ENCODE measurements at regions not wholly inside any gene's neighbourhood (a gene's known extent, or its start where the extent isn't known, plus 50 kb on each side); places are given as distances from the start of the nearest gene placed in this dataset.
A peak's percentile ranks its signal among the peaks of the same experiment; 100 is the strongest.

GRCh38 chr2:42964439-42965083 lies 172.2 kb upstream of the HAAO start:
- DNase-seq (ENCODE audit: low spot score), result no peak

GRCh38 chr2:42963452-42964068 lies 171.2 kb upstream of the HAAO start:
- Histone ChIP-seq H3K14ac (ENCODE audit: low read length) (no peak overlapping the region), H2BK15ac (ENCODE audit: low read length) (peak overlapping the region; percentile 6), H2BK5ac (ENCODE audit: low read length) (no peak overlapping the region), H3K36me3 (replicated peaks in 1 of 2; ENCODE audit: control insufficient read depth in 2 of 2, insufficient read depth in 2 of 2, low read length in 2 of 2) (no peaks in the 10 kb centered on the region), H3K27ac (replicated peaks; ENCODE audit: low read length) (no peak overlapping the region), H2AK5ac (ENCODE audit: low read depth, low read length) (peak overlapping the region; percentile 50), H3K9ac (ENCODE audit: low read depth, low read length, poor library complexity) (no peak overlapping the region), H3K4ac (ENCODE audit: low read length) (no peak overlapping the region), H4K8ac (ENCODE audit: low read depth, low read length) (no peak overlapping the region), H3K79me1 (ENCODE audit: low read depth, low read length) (no peaks in the 10 kb centered on the region), H3K4me3 (ENCODE audit: low read length in 2 of 2) (no peak overlapping the region), H3K9me3 (replicated peaks in 1 of 2; ENCODE audit: control insufficient read depth in 2 of 2, insufficient read depth in 1 of 2, low read depth in 1 of 2, low read length in 2 of 2) (peaks cover 0 to 1% of the 10 kb centered on the region in 2 donors), H3K18ac (ENCODE audit: low read length) (peak overlapping the region; percentile 20), H3K4me2 (ENCODE audit: insufficient read depth, low read length, poor library complexity, severe bottlenecking) (no peak overlapping the region), H2AFZ (ENCODE audit: low read length) (no peak overlapping the region), H3K23ac (ENCODE audit: low read depth, low read length, poor library complexity) (no peak overlapping the region), H4K91ac (ENCODE audit: low read depth, low read length, poor library complexity) (no peak overlapping the region), H2BK12ac (ENCODE audit: low read length) (no peak overlapping the region), H3K27me3 (ENCODE audit: control insufficient read depth in 3 of 3, insufficient read depth in 3 of 3, low read depth in 1 of 3, low read length in 3 of 3) (peaks cover 0 to 8% (median 0%) of the 10 kb centered on the region in 3 experiments), H2BK120ac (ENCODE audit: low read depth, low read length) (no peak overlapping the region), H3K4me1 (ENCODE audit: control insufficient read depth in 2 of 2, insufficient read depth in 1 of 2, low read depth in 1 of 2, low read length in 2 of 2) (peaks cover 20 to 23% of the 10 kb centered on the region in 2 donors)
- WGBS, 2 donors (ENCODE audit: extremely low coverage in 2 of 2, insufficient read length in 2 of 2, insufficient replicate concordance in 1 of 2), result no CpG with 5 or more reads among the region's 9 CpGs
- no peak for DNase-seq (ENCODE audit: low spot score)

More at GRCh38 chr2:42964439-42965083, 172.2 kb upstream of the HAAO start:
- Histone ChIP-seq H2BK12ac (ENCODE audit: low read length) (no peak overlapping the region), H3K4me3 (ENCODE audit: low read length in 2 of 2) (no peak overlapping the region), H3K14ac (ENCODE audit: low read length) (no peak overlapping the region), H3K18ac (ENCODE audit: low read length) (peak overlapping the region; percentile 53), H3K27me3 (ENCODE audit: control insufficient read depth in 3 of 3, insufficient read depth in 3 of 3, low read depth in 1 of 3, low read length in 3 of 3) (peaks cover 0 to 8% (median 0%) of the 10 kb centered on the region in 3 experiments), H2BK5ac (ENCODE audit: low read length) (peak overlapping the region; percentile 45), H2AK5ac (ENCODE audit: low read depth, low read length) (peak overlapping the region; percentile 35), H3K4ac (ENCODE audit: low read length) (no peak overlapping the region), H2BK120ac (ENCODE audit: low read depth, low read length) (no peak overlapping the region), H2BK15ac (ENCODE audit: low read length) (no peak overlapping the region), H3K9me3 (replicated peaks in 1 of 2; ENCODE audit: control insufficient read depth in 2 of 2, insufficient read depth in 1 of 2, low read depth in 1 of 2, low read length in 2 of 2) (peaks cover 0 to 1% of the 10 kb centered on the region in 2 donors), H4K8ac (ENCODE audit: low read depth, low read length) (no peak overlapping the region), H3K4me1 (ENCODE audit: control insufficient read depth in 2 of 2, insufficient read depth in 1 of 2, low read depth in 1 of 2, low read length in 2 of 2) (peaks cover 20% of the 10 kb centered on the region in 2 donors), H3K27ac (replicated peaks; ENCODE audit: low read length) (no peak overlapping the region), H3K9ac (ENCODE audit: low read depth, low read length, poor library complexity) (no peak overlapping the region), H3K4me2 (ENCODE audit: insufficient read depth, low read length, poor library complexity, severe bottlenecking) (no peak overlapping the region), H2AFZ (ENCODE audit: low read length) (no peak overlapping the region), H4K91ac (ENCODE audit: low read depth, low read length, poor library complexity) (no peak overlapping the region), H3K79me1 (ENCODE audit: low read depth, low read length) (no peaks in the 10 kb centered on the region), H3K23ac (ENCODE audit: low read depth, low read length, poor library complexity) (no peak overlapping the region), H3K36me3 (replicated peaks in 1 of 2; ENCODE audit: control insufficient read depth in 2 of 2, insufficient read depth in 2 of 2, low read length in 2 of 2) (no peaks in the 10 kb centered on the region)
- no CpG with 5 or more reads among the region's 6 CpGs for WGBS, 2 donors (ENCODE audit: extremely low coverage in 2 of 2, insufficient read length in 2 of 2, insufficient replicate concordance in 1 of 2)

- H3K23ac ChIP-seq (ENCODE audit: low read depth, low read length, poor library complexity), result no peak overlapping the region
- no peak overlapping the region for H3K4me3 ChIP-seq (ENCODE audit: low read length in 2 of 2)
- H3K9me3 ChIP-seq (replicated peaks in 1 of 2; ENCODE audit: control insufficient read depth in 2 of 2, insufficient read depth in 1 of 2, low read depth in 1 of 2, low read length in 2 of 2), result peaks cover 0 to 1% of the 10 kb centered on the region in 2 donors
- peak overlapping the region; percentile 24 for H2BK12ac ChIP-seq (ENCODE audit: low read length)
- no peak overlapping the region for H3K27ac ChIP-seq (replicated peaks; ENCODE audit: low read length)
- H3K18ac ChIP-seq (ENCODE audit: low read length), result peak overlapping the region; percentile 82
- peak overlapping the region; percentile 81 for H2AFZ ChIP-seq (ENCODE audit: low read length)
- WGBS, 2 donors (ENCODE audit: extremely low coverage in 2 of 2, insufficient read length in 2 of 2, insufficient replicate concordance in 1 of 2), result no CpG with 5 or more reads among the region's 12 CpGs
- no peak overlapping the region for H2BK120ac ChIP-seq (ENCODE audit: low read depth, low read length)
- no peak overlapping the region for H3K4me2 ChIP-seq (ENCODE audit: insufficient read depth, low read length, poor library complexity, severe bottlenecking)
- H3K36me3 ChIP-seq (replicated peaks in 1 of 2; ENCODE audit: control insufficient read depth in 2 of 2, insufficient read depth in 2 of 2, low read length in 2 of 2), result no peaks in the 10 kb centered on the region
- H3K4me1 ChIP-seq (ENCODE audit: control insufficient read depth in 2 of 2, insufficient read depth in 1 of 2, low read depth in 1 of 2, low read length in 2 of 2), result peaks cover 18 to 23% of the 10 kb centered on the region in 2 donors
- no peak overlapping the region for H4K8ac ChIP-seq (ENCODE audit: low read depth, low read length)
- no peak for DNase-seq (ENCODE audit: low spot score)
- no peaks in the 10 kb centered on the region for H3K27me3 ChIP-seq (ENCODE audit: control insufficient read depth in 3 of 3, insufficient read depth in 3 of 3, low read depth in 1 of 3, low read length in 3 of 3)
- no peaks in the 10 kb centered on the region for H3K79me1 ChIP-seq (ENCODE audit: low read depth, low read length)
- H4K91ac ChIP-seq (ENCODE audit: low read depth, low read length, poor library complexity), result no peak overlapping the region
- no peak overlapping the region for H2BK5ac ChIP-seq (ENCODE audit: low read length)
- H2AK5ac ChIP-seq (ENCODE audit: low read depth, low read length), result peak overlapping the region; percentile 50
- H3K4ac ChIP-seq (ENCODE audit: low read length), result no peak overlapping the region
- no peak overlapping the region for H3K14ac ChIP-seq (ENCODE audit: low read length)
- H3K9ac ChIP-seq (ENCODE audit: low read depth, low read length, poor library complexity), result no peak overlapping the region
- peak overlapping the region; percentile 40 for H2BK15ac ChIP-seq (ENCODE audit: low read length)
Observed at GRCh38 chr2:42962508-42962953, 170.1 kb upstream of the HAAO start.

- Histone ChIP-seq H2BK15ac (ENCODE audit: low read length) (peak overlapping the region; percentile 40), H2BK5ac (ENCODE audit: low read length) (no peak overlapping the region), H2AFZ (ENCODE audit: low read length) (peak overlapping the region; percentile 85), H3K4me3 (ENCODE audit: low read length in 2 of 2) (no peak overlapping the region), H2AK5ac (ENCODE audit: low read depth, low read length) (no peak overlapping the region), H3K23ac (ENCODE audit: low read depth, low read length, poor library complexity) (no peak overlapping the region), H3K4me1 (ENCODE audit: control insufficient read depth in 2 of 2, insufficient read depth in 1 of 2, low read depth in 1 of 2, low read length in 2 of 2) (peaks cover 18 to 26% of the 10 kb centered on the region in 2 donors), H3K14ac (ENCODE audit: low read length) (no peak overlapping the region), H3K9ac (ENCODE audit: low read depth, low read length, poor library complexity) (no peak overlapping the region), H2BK120ac (ENCODE audit: low read depth, low read length) (no peak overlapping the region), H3K4ac (ENCODE audit: low read length) (no peak overlapping the region), H3K36me3 (replicated peaks in 1 of 2; ENCODE audit: control insufficient read depth in 2 of 2, insufficient read depth in 2 of 2, low read length in 2 of 2) (no peaks in the 10 kb centered on the region), H4K8ac (ENCODE audit: low read depth, low read length) (no peak overlapping the region), H3K18ac (ENCODE audit: low read length) (peak overlapping the region; percentile 32), H4K91ac (ENCODE audit: low read depth, low read length, poor library complexity) (no peak overlapping the region), H3K9me3 (replicated peaks in 1 of 2; ENCODE audit: control insufficient read depth in 2 of 2, insufficient read depth in 1 of 2, low read depth in 1 of 2, low read length in 2 of 2) (peaks cover 0 to 1% of the 10 kb centered on the region in 2 donors), H3K27me3 (ENCODE audit: control insufficient read depth in 3 of 3, insufficient read depth in 3 of 3, low read depth in 1 of 3, low read length in 3 of 3) (no peaks in the 10 kb centered on the region), H3K79me1 (ENCODE audit: low read depth, low read length) (no peaks in the 10 kb centered on the region), H2BK12ac (ENCODE audit: low read length) (peak overlapping the region; percentile 24), H3K4me2 (ENCODE audit: insufficient read depth, low read length, poor library complexity, severe bottlenecking) (no peak overlapping the region), H3K27ac (replicated peaks; ENCODE audit: low read length) (no peak overlapping the region)
- DNase-seq (ENCODE audit: low spot score), result no peak
- WGBS, 2 donors (ENCODE audit: extremely low coverage in 2 of 2, insufficient read length in 2 of 2, insufficient replicate concordance in 1 of 2), result no CpG with 5 or more reads among the region's 7 CpGs
Observed at GRCh38 chr2:42961961-42962360, 169.6 kb upstream of the HAAO start.

All from neuronal stem cell (in vitro differentiated cells).